Hindlimb muscle (tissue), 1 donor: ENCODE measurements at regions not wholly inside any gene's neighbourhood (a gene's known extent, or its start where the extent isn't known, plus 50 kb on each side); places are given as distances from the start of the nearest gene placed in this dataset.

Source experiments
- DNase-seq: peaks from one replicate; pipeline ENCODE4 v3.0.0-alpha.2; 2013

GRCh38 chr2:151197184-151198108, 64.2 kb downstream of the RBM43 start:
- DNase-seq = no peak

- no peak for DNase-seq
These were observed 68.1 kb downstream of the RBM43 start for GRCh38 chr2:151193576-151193975.

GRCh38 chr2:151192681-151193080, 69.0 kb downstream of the RBM43 start:
- no peak for DNase-seq

- DNase-seq = no peak
These were observed 70.7 kb downstream of the RBM43 start for GRCh38 chr2:151191001-151191400.

GRCh38 chr2:151189125-151189524, 72.5 kb downstream of the RBM43 start:
- no peak for DNase-seq

GRCh38 chr2:151186011-151186410, 75.7 kb downstream of the RBM43 start:
- DNase-seq = no peak

GRCh38 chr2:151182899-151183809, 78.5 kb downstream of the RBM43 start:
- DNase-seq = no peak

- DNase-seq = no peak
These were observed 79.3 kb downstream of the RBM43 start for GRCh38 chr2:151182396-151182795.

- peak; percentile 52 for DNase-seq
These were observed 80.1 kb downstream of the RBM43 start for GRCh38 chr2:151181524-151181923.

- DNase-seq = no peak
These were observed 81.5 kb downstream of the RBM43 start for GRCh38 chr2:151180123-151180522.

GRCh38 chr2:151178207-151178606, 83.5 kb downstream of the RBM43 start:
- DNase-seq = no peak

GRCh38 chr2:151177756-151178155, 83.9 kb downstream of the RBM43 start:
- no peak for DNase-seq

GRCh38 chr2:151176661-151177060, 85.0 kb downstream of the RBM43 start:
- no peak for DNase-seq

GRCh38 chr2:151175864-151176263, 85.8 kb downstream of the RBM43 start:
- no peak for DNase-seq

GRCh38 chr2:151174127-151174526, 87.5 kb downstream of the RBM43 start:
- no peak for DNase-seq

GRCh38 chr2:151171186-151171585, 90.5 kb downstream of the RBM43 start:
- no peak for DNase-seq

- no peak for DNase-seq
These were observed 95.3 kb downstream of the RBM43 start for GRCh38 chr2:151166410-151166809.

- DNase-seq = no peak
These were observed 96.5 kb downstream of the RBM43 start for GRCh38 chr2:151165105-151165684.

GRCh38 chr2:151161821-151162551, 99.7 kb downstream of the RBM43 start:
- peak; percentile 58 for DNase-seq

- no peak for DNase-seq
These were observed 102.5 kb downstream of the RBM43 start for GRCh38 chr2:151159109-151159662.

- no peak for DNase-seq
These were observed 104.5 kb downstream of the RBM43 start for GRCh38 chr2:151157000-151157735.
